ENCODE measurements at regions not wholly inside any gene's neighbourhood (a gene's known extent, or its start where the extent isn't known, plus 50 kb on each side); places are given as distances from the start of the nearest gene placed in this dataset.

DNA sequence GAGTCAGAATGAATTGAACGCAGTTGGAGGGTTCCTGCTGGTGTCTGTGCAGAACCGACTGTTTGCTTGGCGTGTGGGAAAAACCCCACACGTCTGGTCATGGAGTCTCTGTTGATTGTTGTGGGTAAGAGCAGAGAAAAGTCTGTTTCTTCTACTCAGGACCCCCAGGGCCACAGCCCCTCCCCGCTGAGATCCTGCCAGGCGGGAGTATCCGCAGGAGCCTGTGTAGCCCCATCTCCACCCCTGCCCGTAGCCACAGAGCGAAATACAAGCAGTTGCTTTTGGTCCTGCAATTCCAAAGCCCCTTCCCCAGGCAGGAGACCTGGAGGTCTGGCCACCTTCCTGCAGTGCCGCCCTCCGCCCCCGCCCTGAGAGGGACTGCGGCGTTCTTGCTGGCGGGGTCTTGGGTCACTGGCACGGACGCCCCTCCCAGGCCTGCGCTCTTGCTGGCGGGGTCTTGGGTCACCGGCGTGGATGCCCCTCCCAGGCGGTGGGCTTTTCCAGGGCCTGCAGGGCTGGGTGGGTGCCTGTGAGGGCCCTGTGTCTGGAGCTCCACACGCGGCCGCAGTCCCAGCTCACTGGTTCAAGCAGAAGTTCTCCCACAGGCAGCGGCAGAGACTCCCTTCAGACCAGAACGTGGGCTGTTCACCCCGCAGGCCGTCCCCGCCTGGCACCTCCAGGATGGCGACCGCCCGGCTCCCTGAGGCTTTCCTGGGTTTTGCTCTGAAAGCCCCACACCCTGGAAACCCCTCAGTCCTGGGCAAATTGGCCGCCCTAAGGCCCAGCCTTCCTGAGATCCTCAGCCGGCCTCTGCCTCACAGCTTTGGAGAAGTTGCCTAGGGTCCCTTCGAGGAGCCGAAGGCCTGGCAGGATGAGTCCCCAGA, 76.0 kb upstream of the CTDP1 start:
- peaks cover 0 to 3% (median 0%) of the 10 kb centered on the region in 4 donors for H3K27me3 ChIP-seq (ENCODE audit: control insufficient read depth in 4 of 4, insufficient read depth in 4 of 4, low read length in 3 of 4)
- no peaks in the 10 kb centered on the region for H3K4me1 ChIP-seq (ENCODE audit: control insufficient read depth in 4 of 4, insufficient read depth in 4 of 4, low read length in 3 of 4)
- H3K9me3 ChIP-seq (ENCODE audit: control insufficient read depth in 4 of 4, low read length in 3 of 4), result no peaks in the 10 kb centered on the region
- H3K36me3 ChIP-seq (ENCODE audit: control insufficient read depth in 4 of 4, insufficient read depth in 3 of 4, low read depth in 1 of 4, low read length in 3 of 4), result no peaks in the 10 kb centered on the region
- no peak for DNase-seq (ENCODE audit: low spot score)
- WGBS, result 92% methylated on average over 37 of the region's 37 CpGs
- no peak overlapping the region for H3K4me3 ChIP-seq (ENCODE audit: low read depth in 1 of 3, low read length in 3 of 3)
- no peak overlapping the region for H3K27ac ChIP-seq (ENCODE audit: low read depth in 1 of 2, low read length in 2 of 2)
- H3K9ac ChIP-seq (ENCODE audit: low read depth in 1 of 2, low read length in 2 of 2), result no peak overlapping the region
- no peak for TF ChIP-seq HNF4A (conservative IDR thresholded peaks at IDR 0.05)
- no peak for TF ChIP-seq EGR1 (IDR thresholded peaks at IDR 0.05; ENCODE audit: low read depth in 2 of 2)
- TF ChIP-seq, protein P1, sequence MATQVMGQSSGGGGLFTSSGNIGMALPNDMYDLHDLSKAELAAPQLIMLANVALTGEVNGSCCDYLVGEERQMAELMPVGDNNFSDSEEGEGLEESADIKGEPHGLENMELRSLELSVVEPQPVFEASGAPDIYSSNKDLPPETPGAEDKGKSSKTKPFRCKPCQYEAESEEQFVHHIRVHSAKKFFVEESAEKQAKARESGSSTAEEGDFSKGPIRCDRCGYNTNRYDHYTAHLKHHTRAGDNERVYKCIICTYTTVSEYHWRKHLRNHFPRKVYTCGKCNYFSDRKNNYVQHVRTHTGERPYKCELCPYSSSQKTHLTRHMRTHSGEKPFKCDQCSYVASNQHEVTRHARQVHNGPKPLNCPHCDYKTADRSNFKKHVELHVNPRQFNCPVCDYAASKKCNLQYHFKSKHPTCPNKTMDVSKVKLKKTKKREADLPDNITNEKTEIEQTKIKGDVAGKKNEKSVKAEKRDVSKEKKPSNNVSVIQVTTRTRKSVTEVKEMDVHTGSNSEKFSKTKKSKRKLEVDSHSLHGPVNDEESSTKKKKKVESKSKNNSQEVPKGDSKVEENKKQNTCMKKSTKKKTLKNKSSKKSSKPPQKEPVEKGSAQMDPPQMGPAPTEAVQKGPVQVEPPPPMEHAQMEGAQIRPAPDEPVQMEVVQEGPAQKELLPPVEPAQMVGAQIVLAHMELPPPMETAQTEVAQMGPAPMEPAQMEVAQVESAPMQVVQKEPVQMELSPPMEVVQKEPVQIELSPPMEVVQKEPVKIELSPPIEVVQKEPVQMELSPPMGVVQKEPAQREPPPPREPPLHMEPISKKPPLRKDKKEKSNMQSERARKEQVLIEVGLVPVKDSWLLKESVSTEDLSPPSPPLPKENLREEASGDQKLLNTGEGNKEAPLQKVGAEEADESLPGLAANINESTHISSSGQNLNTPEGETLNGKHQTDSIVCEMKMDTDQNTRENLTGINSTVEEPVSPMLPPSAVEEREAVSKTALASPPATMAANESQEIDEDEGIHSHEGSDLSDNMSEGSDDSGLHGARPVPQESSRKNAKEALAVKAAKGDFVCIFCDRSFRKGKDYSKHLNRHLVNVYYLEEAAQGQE (IDR thresholded peaks at IDR 0.05), result no peak
- no peak for TF ChIP-seq RAD21 (IDR thresholded peaks at IDR 0.05)
- no peak for TF ChIP-seq RXRA (IDR thresholded peaks at IDR 0.05)
- TF ChIP-seq FOXA1 (IDR thresholded peaks at IDR 0.05), result no peak
- no peak for TF ChIP-seq SP1 (IDR thresholded peaks at IDR 0.05)

DNA sequence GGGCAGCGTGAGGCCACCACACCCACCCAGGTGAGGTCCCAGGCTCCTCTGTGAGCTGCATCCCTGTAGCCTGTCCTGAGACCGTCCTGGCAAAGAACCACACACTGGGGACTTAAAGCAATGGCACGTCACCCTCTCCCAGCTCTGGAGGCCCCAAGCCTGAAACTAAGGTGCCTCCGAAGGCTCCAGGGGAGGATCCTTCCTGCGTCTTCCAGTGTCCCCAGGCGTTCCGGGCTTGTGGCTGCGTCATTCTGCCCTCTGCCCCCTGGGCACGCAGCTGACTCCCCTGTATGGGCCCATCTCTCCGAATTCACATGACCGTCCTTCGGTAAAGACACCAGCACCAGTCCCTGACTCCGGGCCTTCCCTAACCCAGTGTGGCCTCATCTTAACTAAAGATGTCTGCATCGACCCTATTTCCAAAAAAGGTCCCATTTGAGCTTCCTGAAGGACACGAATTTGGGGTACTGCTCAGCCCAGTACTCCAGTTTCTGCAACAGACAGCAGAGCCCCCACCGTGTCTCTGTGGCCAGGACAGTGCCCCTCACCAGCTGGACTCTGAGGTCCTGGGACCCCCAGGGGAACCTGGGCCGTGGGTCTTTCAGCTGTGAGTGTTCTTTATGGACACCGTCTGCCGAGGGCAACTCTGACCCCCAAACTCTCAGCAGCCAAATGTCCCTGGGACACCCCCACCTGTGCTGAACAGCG, 75.2 kb upstream of the CTDP1 start:
- Histone ChIP-seq H3K36me3 (ENCODE audit: control insufficient read depth in 4 of 4, insufficient read depth in 3 of 4, low read depth in 1 of 4, low read length in 3 of 4) (no peaks in the 10 kb centered on the region), H3K9ac (ENCODE audit: low read depth in 1 of 2, low read length in 2 of 2) (no peak overlapping the region), H3K4me3 (ENCODE audit: low read depth in 1 of 3, low read length in 3 of 3) (no peak overlapping the region), H3K27me3 (ENCODE audit: control insufficient read depth in 4 of 4, insufficient read depth in 4 of 4, low read length in 3 of 4) (peaks cover 0 to 3% (median 0%) of the 10 kb centered on the region in 4 donors), H3K4me1 (ENCODE audit: control insufficient read depth in 4 of 4, insufficient read depth in 4 of 4, low read length in 3 of 4) (no peaks in the 10 kb centered on the region), H3K9me3 (ENCODE audit: control insufficient read depth in 4 of 4, low read length in 3 of 4) (no peaks in the 10 kb centered on the region), H3K27ac (ENCODE audit: low read depth in 1 of 2, low read length in 2 of 2) (no peak overlapping the region)
- no peak for DNase-seq (ENCODE audit: low spot score)
- TF ChIP-seq MAX (IDR thresholded peaks at IDR 0.05) (no peak), EGR1 (IDR thresholded peaks at IDR 0.05; ENCODE audit: low read depth in 2 of 2) (no peak)
- WGBS, result 87% methylated on average over 20 of the region's 20 CpGs

DNA sequence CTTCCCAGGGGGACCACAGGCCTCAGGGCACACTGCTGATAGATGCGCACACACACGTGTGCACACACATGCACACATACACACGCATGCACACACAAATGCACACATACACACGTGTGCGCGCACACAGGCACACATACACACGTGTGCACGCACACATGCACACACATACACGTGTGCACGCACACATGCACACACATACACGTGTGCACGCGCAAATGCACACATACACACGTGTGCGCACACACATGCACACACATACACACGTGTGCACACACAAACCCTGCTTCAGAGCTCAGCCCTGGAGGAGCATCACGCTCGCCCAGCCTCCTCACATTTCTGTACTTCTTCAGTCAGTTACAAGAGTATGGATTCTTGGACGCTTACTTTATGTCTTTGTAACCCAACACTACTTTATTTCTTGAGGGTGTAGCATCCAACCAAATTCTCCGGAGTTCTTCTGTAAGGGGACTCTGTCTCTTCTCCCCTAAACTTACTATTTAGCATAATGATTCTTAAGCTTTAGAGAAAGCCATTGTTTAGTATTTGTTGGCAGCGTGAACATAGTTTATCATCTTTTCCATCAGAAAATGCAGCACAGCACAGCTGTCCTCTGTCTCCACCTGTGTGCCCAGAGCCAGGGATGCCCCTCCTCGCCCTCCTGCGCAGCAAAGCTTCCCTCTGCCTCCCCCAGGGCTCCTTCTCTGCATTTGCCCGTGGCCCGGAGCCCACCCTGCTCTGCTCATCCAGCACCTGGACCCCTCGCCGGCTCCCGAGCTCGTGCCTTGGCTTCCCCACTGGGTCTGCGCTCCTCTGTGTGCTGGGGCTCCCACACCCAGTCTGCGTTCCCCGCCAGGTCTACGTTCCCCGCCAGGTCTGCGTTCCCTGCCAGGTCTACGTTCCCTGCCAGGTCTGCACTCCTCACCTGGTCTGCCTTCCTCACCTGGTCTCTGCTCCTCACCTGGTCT, 74.4 kb upstream of the CTDP1 start:
- Histone ChIP-seq H3K27me3 (ENCODE audit: control insufficient read depth in 4 of 4, insufficient read depth in 4 of 4, low read length in 3 of 4) (peaks cover 0 to 2% (median 0%) of the 10 kb centered on the region in 4 donors), H3K36me3 (ENCODE audit: control insufficient read depth in 4 of 4, insufficient read depth in 3 of 4, low read depth in 1 of 4, low read length in 3 of 4) (no peaks in the 10 kb centered on the region), H3K9ac (ENCODE audit: low read depth in 1 of 2, low read length in 2 of 2) (no peak overlapping the region), H3K4me3 (ENCODE audit: low read depth in 1 of 3, low read length in 3 of 3) (no peak overlapping the region), H3K4me1 (ENCODE audit: control insufficient read depth in 4 of 4, insufficient read depth in 4 of 4, low read length in 3 of 4) (no peaks in the 10 kb centered on the region), H3K9me3 (ENCODE audit: control insufficient read depth in 4 of 4, low read length in 3 of 4) (no peaks in the 10 kb centered on the region), H3K27ac (ENCODE audit: low read depth in 1 of 2, low read length in 2 of 2) (no peak overlapping the region)
- 89% methylated on average over 36 of the region's 36 CpGs for WGBS
- no peak for DNase-seq (ENCODE audit: low spot score)
- TF ChIP-seq FOXA1 (IDR thresholded peaks at IDR 0.05), result no peak
- TF ChIP-seq SP1 (IDR thresholded peaks at IDR 0.05), result no peak
- TF ChIP-seq RAD21 (IDR thresholded peaks at IDR 0.05), result no peak
- TF ChIP-seq, protein P1 (IDR thresholded peaks at IDR 0.05), result no peak
- TF ChIP-seq ATF3 (IDR thresholded peaks at IDR 0.05), result no peak
- TF ChIP-seq RXRA (IDR thresholded peaks at IDR 0.05), result no peak
- no peak for TF ChIP-seq MAX (IDR thresholded peaks at IDR 0.05)
- no peak for TF ChIP-seq EGR1 (IDR thresholded peaks at IDR 0.05; ENCODE audit: low read depth in 2 of 2)
- no peak for TF ChIP-seq TAF1 (conservative IDR thresholded peaks at IDR 0.05)
- TF ChIP-seq, protein P2, sequence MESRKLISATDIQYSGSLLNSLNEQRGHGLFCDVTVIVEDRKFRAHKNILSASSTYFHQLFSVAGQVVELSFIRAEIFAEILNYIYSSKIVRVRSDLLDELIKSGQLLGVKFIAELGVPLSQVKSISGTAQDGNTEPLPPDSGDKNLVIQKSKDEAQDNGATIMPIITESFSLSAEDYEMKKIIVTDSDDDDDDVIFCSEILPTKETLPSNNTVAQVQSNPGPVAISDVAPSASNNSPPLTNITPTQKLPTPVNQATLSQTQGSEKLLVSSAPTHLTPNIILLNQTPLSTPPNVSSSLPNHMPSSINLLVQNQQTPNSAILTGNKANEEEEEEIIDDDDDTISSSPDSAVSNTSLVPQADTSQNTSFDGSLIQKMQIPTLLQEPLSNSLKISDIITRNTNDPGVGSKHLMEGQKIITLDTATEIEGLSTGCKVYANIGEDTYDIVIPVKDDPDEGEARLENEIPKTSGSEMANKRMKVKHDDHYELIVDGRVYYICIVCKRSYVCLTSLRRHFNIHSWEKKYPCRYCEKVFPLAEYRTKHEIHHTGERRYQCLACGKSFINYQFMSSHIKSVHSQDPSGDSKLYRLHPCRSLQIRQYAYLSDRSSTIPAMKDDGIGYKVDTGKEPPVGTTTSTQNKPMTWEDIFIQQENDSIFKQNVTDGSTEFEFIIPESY (IDR thresholded peaks at IDR 0.05), result no peak

Data from liver (tissue), 7 donors.